Superior temporal gyrus (tissue), 1 donor: ENCODE measurements at regions not wholly inside any gene's neighbourhood (a gene's known extent, or its start where the extent isn't known, plus 50 kb on each side); places are given as distances from the start of the nearest gene placed in this dataset.
"Not testable (repeated sequence)": the region's sequence is repeated elsewhere in the genome, so short reads cannot be mapped to it uniquely, and the experiment has no call there.

ENCODE experiments used
- DNase-seq: peaks from one replicate; pipeline ENCODE4 v3.0.0-alpha.2; 2016; ENCODE audit errors: extremely low spot score

DNA sequence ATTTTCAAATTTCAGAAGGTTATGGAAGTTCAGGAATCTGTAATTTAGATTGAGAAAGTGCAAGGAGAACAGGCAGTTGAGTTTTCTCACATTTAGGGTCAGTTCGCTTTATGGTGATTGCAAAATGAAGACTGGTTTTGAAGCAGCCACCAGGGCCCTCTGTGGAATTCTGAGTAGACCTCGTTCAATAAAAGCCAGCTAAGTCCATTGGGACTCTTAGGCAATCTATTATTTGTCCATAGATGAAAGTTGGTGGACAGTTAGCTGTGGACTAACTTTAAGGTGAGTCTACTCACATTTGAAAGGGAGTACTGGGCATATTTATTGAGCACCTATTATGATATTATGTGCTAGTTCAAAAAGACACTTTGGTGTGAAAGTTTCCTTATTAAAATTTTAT is 266.3 kb upstream of the LINC00305 start:
- DNase-seq = no peak

DNA sequence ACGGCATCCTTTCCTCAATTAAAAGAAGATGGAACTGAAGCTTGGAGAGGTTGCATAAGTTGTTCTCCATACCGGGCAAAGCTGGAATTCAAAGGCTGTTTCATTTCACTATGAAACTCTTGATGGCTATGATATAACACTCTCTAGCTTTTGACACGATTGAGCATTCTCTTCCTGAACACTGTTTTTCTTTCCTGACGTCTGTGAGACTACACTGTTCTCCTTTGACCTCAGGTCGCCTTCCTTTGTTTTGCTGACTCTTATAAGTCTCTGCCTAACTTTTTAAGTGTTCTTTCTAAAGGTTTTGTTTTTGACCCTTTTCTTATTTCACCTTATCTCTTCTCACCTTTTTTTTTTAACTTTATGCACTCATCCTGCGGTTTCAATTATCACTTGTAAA is 261.8 kb upstream of the LINC00305 start:
- DNase-seq = no peak

DNA sequence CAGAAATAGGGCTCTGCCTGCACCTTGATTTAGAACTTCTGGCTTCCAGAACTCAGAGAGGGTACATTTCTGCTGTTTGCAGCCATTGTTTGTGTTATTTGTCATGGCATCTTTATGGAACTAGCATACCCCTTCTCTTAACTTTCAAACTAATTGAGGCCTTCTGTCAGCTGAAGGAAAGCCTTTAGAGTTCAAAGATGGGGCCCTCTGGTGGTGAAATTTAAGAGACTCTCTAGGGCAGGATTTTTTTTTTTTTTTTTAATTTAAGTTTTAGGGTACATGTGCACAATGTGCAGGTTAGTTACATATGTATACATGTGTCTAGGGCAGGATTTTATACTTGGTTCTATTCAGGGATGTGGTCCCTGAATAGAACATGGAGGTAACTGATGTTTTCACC is 260.6 kb upstream of the LINC00305 start:
- DNase-seq = no peak

DNA sequence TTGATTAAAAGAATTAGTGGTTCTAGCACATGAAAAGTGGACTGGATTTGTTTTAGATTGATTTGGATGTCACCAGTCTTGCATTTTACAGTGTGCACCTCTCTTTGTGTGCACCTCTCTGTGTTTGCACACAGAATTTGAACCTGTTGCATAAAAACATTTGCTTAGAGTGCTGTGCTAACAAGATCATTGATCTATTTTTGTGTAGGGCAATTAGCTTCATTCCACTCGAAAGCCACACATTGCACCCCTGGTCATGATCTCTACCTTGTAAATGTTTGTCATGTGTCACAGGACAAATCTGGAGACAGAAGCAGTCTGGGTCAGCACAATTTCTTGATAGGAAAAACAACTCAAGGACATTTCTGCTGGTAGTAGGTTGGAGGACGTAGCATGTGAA is 258.7 kb upstream of the LINC00305 start:
- no peak for DNase-seq

DNA sequence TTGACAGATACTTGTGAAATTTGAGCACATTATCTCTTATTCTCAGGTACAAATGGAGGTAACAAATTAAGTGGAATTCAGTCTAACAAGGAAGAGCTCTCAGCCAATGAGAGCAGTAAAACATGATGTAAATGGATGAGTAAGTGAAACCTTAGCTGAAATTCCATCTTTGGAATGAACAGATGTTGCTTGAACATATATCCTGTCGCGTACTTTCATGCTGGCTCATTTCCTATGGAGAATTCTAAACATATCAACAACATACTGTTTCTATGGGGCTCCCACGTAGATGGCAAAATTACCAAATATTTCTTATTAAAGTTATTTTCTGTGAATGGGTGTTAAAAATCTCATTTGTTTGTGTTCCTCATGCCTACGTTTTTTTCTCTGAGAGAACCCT is 256.3 kb upstream of the LINC00305 start:
- no peak for DNase-seq

DNA sequence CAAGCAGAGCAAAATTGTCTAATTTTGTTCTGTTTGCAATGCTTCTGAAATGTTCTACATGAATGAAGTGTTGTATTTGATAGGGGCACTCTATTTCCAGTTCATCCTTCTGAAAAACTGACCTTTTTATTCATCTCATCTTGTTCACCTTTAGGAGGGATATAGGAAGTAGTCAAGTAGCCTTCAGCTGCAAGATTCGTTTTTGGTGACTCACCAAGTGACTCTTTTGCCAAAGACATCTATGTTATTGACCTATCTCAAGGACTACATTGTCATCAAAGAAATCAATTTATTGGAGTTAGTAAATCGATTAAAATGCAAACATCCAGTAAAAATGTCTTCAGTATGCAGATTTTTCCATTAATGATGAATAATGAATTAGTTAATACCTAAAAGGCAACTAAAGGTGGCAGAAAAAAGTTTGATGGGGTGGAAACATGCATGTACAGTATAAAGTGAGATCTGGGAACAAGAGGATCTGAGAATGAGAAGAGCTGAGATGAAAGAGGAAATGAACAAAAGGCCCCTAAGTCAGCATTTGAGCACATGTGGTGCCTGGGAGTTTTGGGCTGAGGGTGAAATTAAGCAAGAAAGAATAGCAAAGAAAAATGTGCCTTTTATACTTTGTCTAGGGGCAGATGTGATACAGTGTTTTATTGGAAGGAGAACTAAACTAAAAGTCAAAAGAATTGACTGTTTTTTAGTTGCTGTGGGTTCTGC is 255.1 kb upstream of the LINC00305 start:
- DNase-seq = no peak

DNA sequence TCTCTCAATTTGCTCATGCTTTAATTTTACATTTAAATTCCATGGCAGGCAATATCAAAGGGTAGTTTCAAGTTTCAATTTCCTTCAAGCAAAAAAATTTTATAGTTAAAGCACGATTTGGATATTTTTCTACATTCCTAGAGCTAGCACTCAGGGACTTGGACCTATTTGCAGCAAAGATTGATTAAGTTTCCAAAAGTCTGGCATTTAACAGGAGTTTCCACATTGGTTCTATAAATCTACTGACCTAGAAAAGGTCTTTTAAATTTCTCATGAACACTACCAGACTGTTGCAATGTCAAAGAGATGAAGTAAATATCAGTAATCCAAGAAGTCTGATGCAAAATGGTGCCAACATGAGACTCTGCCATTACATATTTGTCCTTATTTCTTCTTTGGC is 253.7 kb upstream of the LINC00305 start:
- no peak for DNase-seq

DNA sequence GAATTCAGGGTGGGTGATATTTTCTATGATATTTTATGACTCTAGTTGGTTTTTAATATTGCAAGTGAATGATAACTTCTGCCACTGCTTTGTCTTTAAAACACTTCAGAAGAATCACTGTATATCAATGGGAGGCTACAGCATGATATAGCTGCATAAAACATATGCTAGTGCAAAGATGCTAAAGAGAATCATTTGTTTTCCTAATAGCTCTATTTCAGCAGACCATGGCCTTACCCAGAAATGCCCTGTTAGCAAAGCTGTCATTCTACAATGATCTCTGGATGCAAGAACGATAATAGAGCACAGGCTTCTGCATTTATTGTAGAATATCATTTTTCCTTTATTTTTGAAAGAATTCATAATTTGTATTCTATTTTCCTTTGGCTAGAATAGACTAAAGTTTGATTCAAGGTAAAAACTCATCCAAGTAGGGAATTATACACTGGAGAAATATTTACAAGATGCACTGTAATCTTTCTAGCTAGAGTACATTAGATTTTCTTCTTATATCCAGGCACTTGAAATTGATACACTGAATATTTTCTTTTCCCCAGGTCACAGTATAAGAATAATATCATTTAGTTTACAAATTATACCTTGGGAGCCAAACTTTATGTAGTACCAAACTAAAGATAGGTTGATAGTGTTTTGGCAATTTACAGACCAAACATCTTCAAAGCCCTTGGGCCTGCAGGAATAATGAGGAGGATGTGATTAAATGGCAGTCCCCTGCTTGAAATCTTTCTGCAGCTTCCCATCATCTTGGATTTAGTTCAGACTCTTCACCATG is 252.6 kb upstream of the LINC00305 start:
- DNase-seq = no peak

DNA sequence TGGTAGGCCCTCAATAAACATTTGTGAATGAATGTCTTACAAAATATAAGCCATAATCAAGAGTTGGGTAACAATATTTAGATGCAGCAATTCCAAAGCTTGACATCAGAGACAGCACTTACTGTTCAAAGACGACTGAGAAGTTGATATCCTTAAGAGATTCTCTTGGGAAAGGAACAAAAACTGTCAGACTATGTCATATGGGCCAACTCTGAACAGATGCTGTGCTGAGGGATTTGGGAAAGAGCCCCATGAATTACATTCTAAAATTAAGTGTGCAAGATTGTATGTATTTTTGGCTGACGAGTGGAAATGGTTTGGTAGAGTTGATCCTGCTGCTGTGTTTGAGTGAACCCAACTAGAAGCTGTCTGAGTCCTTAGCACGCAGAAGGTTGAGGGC is 250.7 kb upstream of the LINC00305 start:
- DNase-seq = no peak

DNA sequence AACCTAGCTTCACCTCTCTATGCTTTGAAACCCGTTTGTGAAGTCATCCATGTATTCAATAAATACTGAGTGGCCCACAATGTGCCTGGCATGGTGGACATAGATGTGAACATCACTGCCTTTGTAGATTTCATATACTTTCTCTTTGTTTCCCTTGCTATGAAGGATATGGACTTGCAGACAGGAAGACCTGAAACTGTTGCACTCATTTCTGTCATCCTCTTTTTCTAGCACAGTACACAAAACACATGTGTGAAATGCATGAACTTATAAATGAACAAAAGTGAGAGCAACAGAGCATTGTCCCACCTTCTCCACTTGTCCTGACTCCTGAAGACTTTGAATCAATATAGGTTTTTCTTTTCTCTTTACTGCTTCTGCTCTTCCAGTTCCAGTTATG is 249.4 kb upstream of the LINC00305 start:
- DNase-seq = no peak

DNA sequence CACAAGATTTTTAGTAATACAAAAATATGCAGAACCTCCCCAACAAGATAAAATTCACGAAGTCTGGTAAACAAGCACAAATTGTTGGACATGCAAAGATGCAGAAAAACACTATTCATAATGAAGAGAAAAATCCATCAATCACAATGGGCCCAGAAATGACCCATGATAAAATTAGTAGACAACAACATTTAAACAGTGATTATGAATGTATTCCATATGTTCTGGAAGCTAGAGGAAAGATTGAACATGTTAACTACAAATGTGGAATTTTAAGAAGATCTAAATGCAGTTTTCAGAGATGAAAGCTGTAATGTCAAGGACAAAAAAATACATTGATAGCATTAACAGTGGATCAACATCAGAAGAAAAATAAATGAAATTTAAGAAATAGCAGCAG is 243.3 kb upstream of the LINC00305 start:
- DNase-seq = no peak

DNA sequence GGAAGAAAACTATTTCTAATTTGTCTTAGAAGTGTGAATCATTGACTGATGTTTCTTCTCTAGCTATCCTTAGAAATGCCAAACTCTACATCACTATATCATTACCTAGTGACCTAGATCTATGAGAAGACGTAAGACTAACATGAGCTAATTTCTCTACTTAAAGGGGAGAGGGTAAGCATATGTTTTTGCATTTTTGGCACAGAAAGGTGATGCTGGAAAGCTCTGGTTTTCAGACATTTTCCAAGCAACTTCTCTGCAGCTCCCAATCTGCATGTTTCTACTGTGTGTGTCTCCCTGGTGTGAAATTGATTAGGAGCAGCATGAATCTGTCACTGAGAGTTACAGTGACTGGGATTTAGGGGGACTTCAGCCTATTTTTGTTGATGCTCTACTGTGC is 235.2 kb upstream of the LINC00305 start:
- no peak for DNase-seq

DNA sequence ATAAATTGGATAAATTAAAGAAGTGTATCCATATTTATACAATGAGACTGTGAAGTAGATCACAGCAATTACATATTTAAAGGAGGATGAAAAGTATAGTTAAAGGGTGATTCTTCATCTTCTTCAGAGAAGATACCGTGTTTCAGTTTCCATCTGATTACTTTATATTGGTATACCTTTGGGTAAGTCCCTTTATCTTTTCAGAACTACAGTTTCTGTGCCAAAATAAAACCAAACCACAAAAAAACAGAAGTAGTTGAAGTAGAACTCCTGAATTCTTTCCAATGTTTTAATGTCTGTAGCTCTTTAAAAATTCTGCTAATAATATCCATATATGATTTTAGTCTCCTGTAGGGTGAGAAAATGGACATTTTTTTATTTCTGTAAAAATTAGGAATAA is 231.2 kb upstream of the LINC00305 start:
- DNase-seq = no peak

DNA sequence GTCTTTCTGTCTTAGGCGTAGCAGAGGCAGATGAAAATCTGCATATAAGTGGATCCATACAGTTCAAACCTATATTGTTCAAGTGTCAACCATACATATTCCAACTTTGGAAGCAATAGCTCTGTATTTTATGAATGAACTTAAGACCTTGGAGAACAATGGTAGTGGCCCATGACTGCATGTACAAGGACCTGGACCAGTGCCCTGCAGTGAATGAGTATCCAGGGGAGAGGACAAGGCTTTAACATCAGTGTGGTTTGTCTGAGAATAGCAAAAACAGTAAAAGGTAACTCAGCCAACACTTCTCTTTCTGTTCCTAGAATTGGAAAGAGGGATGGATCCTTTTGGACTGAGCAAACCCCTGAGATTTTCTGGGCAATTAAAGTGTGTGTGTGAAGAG is 230.8 kb upstream of the LINC00305 start:
- DNase-seq = no peak

DNA sequence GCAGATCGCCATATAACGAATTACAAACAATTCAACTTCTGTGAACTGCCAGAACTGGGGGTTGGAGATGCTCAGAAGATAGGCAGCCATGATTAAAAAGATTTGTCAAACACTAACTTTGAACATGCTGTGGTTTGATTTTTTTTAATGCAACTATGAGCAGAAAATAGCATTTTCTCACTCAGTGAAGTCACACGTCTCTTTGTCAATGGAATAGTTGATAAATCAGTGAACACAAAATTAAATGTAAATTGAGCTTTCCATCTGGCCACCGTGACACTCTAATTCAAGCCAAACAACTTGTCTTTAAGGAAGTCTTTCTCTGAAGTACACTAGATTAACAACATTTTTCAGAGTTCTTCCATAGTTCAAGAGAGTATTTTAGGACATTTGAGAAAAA is 228.6 kb upstream of the LINC00305 start:
- DNase-seq = no peak

DNA sequence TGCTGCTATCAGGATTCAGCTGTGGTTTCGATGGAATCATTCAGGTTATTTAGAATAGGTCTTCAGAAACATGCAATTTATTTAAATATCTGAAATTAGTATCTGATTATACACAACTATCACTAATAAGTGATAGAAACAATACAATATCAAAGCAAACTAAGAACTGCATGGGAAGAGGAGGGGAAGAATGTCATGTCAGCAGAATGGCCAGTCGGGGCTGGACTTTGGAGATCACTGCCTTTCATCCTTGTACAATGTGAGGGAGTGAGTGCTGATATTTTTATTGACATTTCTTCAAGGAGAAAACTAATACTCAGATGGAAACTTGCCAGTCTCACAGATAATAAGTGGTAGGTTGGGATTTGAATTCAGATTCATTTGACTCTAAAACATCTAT is 224.0 kb upstream of the LINC00305 start:
- no peak for DNase-seq

DNA sequence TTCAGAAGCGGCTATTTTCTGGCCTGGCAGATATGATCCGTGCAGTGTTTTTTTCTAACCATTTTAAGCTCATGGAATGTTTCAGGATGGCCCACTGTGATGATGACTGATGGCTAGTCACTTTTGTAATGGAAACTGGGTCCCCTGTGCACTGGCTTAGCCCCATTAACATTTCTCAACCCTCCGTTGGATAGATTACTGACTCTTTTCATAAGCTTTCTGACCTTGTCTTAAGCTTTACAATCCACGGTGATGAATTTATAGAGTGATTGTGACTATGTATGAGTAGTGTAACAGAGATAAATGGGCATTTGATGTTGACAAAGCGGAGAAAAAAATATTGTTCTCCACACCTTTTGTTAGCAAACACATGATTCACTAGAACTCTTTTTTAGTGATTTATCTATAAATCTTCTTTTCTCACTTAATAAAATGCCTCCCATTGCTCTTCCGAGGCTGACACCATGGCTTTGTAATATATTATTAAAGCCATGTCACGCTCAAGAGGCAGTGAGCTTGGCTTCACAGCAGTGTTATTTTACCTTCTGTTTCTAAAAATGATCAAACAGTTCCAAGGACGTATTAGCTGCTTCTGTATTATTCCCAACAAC is 221.0 kb upstream of the LINC00305 start:
- not testable (repeated sequence) for DNase-seq

DNA sequence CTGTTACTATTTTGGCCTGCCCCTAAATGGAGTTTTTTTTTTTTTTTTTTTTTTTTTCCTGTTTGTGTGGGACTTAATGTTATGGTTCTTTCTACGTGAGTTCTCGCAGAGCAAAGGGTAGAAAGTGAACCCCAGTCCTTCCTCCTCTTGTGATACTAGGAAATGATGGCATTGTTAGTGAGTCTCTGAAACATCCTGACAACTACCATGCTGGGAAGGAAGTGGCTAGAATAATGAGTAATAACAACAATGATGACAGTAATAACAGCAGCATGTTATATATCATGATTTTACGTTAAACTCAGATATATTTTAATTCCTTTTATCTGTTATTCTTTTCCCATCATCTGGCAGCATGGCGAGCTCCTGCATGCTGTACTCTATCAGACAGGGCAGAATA is 216.2 kb upstream of the LINC00305 start:
- DNase-seq = no peak

DNA sequence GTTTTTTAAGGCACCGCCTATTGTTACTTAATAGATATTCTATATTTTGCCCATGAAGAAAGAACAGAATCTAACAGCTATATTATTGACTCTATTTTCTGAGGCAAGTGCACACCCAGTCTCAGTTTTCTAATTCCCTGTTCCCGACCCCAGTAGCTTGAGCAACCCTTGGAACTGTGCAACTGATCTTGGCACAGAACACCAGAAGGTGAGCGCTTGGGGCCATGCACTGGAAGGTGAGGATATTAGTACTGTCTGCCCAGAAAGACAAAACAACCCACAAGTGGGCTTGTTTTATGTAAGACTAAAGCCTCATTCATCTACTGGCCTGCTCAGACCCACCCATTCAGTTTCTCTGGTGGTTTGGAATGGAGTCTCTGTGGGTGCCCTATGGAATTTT is 188.8 kb upstream of the LINC00305 start:
- no peak for DNase-seq

DNA sequence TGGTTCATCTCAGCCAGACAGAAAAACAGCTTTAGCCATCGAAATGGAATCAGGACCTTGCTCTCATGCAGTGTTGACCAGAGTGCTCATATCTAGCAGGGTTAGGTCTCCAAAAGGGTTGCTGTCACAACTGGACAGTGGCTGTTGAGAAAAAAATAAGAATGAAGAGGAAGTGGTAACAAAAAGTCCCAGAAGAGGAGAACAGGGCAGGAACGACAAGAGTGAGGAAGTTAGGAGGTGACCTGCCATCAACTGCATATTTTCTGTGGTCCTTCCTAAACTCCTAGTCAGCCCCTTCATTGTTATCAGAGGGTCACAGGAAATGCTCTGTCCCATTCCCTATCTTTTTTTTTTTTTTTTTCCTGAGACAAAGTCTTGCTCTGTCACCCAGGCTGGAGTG is 188.1 kb upstream of the LINC00305 start:
- DNase-seq = no peak

DNA sequence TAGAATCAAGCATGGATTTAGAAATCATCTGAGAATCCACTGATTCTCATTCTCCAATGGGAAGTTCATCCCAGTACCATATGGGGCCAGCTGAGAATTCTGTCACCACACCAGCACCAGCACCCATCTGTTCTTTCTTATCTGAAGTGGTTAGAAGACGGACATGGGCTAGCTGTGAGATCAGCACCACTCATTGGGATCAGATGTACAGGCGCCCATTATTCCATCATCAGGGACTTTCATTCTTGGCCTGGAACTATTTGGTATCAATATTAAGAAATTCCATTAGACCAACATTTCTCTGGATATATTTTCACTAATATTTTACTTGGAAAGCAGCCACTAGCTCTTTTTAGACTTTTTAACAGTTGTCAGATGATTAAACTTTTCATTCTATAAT is 185.9 kb upstream of the LINC00305 start:
- DNase-seq = no peak

DNA sequence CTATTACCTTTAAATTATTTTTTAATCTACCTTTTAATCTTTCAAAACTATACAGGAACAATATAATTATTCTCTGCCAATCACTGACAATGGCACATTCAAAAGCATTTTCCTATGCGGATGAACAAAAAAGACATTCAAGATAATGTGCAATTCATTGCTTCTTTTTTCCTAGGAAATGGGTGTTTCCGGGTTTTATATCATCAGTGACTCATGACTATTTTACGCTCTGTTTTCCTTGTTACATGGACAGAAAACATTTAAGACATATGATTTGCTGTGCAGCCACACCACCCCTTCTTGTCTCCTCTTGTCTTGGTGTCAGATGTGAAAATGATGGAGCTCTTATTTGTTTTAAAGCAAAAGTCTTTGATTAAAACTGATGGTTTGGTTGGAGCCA is 184.7 kb upstream of the LINC00305 start:
- DNase-seq = no peak

DNA sequence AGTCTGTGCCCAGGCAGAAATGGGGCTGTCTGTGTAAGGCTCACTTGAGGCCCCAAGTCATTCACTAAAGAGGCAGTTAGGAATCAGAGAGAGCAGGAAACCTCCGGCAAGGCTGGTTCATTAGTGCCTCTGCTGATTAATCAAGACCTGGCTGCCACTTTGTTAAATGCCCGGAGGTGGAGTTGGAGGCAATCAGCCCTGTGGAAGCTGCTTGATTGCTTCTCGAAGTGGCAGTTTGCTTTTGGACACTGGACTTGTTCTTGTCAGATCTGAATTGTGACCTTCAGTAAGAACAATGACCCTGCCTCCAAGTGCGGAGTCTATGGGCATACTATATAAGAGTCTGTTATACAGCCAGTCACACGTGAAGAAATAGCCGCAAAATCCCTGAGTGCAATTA is 183.9 kb upstream of the LINC00305 start:
- DNase-seq = no peak
